ENCODE measurements at regions not wholly inside any gene's neighbourhood (a gene's known extent, or its start where the extent isn't known, plus 50 kb on each side); places are given as distances from the start of the nearest gene placed in this dataset.

DNA sequence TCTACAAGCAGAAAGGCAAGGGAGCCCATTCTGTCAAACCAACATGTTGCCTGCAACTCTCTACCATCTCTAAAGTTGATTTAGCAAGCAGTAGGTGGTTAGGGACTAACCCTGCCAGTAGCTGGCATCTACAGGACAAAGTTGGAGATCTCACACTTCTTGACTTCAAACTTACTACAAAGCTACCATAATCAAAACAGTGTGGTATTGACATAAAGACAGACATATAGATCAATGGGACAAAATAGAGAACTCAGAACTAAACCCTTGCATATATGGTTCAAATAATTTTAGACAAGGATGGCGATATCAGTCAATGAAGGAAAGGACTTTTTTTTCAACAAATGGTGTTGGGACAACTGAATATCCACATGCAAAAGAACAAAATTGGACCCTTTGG, 84.9 kb downstream of the MAP3K8 start:
- DNase-seq, result no peak

More for the DNA sequence above, 84.9 kb downstream of the MAP3K8 start:
- H3K27ac ChIP-seq, result no peak overlapping the region
- peaks cover 0 to 15% (median 0%) of the 10 kb centered on the region in 3 donors for H3K4me1 ChIP-seq
- intact Hi-C loops (cut with DNase I), result no loop called here
- peaks cover 0 to 6% (median 0%) of the 10 kb centered on the region in 3 donors for H3K9me3 ChIP-seq
- H3K36me3 ChIP-seq, result no peaks in the 10 kb centered on the region
- no peak overlapping the region for H3K4me3 ChIP-seq
- no peak for TF ChIP-seq POLR2A (IDR thresholded peaks at IDR 0.05)
- TF ChIP-seq, protein P1, sequence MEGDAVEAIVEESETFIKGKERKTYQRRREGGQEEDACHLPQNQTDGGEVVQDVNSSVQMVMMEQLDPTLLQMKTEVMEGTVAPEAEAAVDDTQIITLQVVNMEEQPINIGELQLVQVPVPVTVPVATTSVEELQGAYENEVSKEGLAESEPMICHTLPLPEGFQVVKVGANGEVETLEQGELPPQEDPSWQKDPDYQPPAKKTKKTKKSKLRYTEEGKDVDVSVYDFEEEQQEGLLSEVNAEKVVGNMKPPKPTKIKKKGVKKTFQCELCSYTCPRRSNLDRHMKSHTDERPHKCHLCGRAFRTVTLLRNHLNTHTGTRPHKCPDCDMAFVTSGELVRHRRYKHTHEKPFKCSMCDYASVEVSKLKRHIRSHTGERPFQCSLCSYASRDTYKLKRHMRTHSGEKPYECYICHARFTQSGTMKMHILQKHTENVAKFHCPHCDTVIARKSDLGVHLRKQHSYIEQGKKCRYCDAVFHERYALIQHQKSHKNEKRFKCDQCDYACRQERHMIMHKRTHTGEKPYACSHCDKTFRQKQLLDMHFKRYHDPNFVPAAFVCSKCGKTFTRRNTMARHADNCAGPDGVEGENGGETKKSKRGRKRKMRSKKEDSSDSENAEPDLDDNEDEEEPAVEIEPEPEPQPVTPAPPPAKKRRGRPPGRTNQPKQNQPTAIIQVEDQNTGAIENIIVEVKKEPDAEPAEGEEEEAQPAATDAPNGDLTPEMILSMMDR (IDR thresholded peaks at IDR 0.05), result no peak
- H3K27me3 ChIP-seq, result no peaks in the 10 kb centered on the region
- WGBS, 2 donors, result 79 to 83% methylated on average over 1 of the region's 1 CpG

All from esophagus squamous epithelium (tissue), 5 donors.